Right atrium auricular region (tissue), 2 donors: ENCODE measurements at regions not wholly inside any gene's neighbourhood (a gene's known extent, or its start where the extent isn't known, plus 50 kb on each side); places are given as distances from the start of the nearest gene placed in this dataset.
"Not testable (repeated sequence)": the region's sequence is repeated elsewhere in the genome, so short reads cannot be mapped to it uniquely, and the experiment has no call there.

Experiments
- DNase-seq: peaks from one replicate; pipeline ENCODE4 v3.0.0-alpha.2; 2019; ENCODE audit warnings: low spot score
- H3K27ac ChIP-seq, 2 donors: fragments of 200-600 bp; sonication (generic); 1 replicate in 1 of 2; 2 replicates in 1 of 2; pipeline ENCODE4 v1.5.1; 2016 to 2019
- H3K27me3 ChIP-seq, 2 donors: fragments of 200-600 bp; sonication (generic); one replicate each; pipeline versions ENCODE4 v1.5.1 to v1.6.0; 2017 to 2019
- H3K36me3 ChIP-seq: fragments of 200-600 bp; sonication (generic); one replicate; pipeline ENCODE4 v1.5.1; 2016
- H3K4me1 ChIP-seq, 2 donors: fragments of 200-600 bp; sonication (generic); one replicate each; pipeline versions ENCODE4 v1.5.1 to v1.6.0; 2017 to 2019
- H3K4me3 ChIP-seq, 2 donors: fragments of 200-600 bp; sonication (generic); 1 replicate in 1 of 2; 2 replicates in 1 of 2; pipeline ENCODE4 v1.5.1; 2017 to 2019; ENCODE audit warnings: mild to moderate bottlenecking in 1 of 2, moderate library complexity in 1 of 2
- H3K9me3 ChIP-seq, 2 donors: fragments of 200-600 bp; sonication (generic); one replicate each; pipeline ENCODE4 v1.5.1; 2019
- TF ChIP-seq, protein P1 (sequence below), 2 donors: fragments of 200-600 bp; sonication (generic); IDR thresholded peaks; one replicate each; pipeline ENCODE4 v1.5.1; 2019; ENCODE audit warnings: antibody characterized with exemption in 2 of 2

DNA sequence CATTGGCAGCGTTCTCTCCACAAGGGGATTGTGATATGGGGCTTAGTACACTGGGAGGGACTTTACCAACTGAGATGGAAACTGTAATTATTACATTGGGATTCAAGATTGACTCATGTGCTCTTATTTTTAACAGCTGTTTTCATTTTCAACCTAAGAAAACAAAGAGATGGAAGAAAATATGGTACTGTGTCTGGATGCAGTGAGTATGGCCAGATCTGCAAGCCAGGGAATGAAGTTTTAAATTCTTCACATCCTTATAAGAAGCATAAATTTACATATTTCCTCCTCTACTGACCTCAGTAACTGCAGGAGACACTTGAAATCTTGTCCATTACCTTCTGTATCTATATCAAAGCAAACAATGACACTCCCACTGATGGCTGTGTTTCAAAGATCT is 81.5 kb upstream of the EDEM3 start:
- DNase-seq = no peak
- no peak overlapping the region for H3K4me3 ChIP-seq
- H3K4me1 ChIP-seq = peaks cover 0 to 26% of the 10 kb centered on the region in 2 donors
- peak overlapping the region in 1 of 2 donors; percentile 79 for H3K27ac ChIP-seq
- H3K9me3 ChIP-seq = no peaks in the 10 kb centered on the region
- H3K36me3 ChIP-seq = peaks cover 19% of the 10 kb centered on the region
- TF ChIP-seq, protein P1, sequence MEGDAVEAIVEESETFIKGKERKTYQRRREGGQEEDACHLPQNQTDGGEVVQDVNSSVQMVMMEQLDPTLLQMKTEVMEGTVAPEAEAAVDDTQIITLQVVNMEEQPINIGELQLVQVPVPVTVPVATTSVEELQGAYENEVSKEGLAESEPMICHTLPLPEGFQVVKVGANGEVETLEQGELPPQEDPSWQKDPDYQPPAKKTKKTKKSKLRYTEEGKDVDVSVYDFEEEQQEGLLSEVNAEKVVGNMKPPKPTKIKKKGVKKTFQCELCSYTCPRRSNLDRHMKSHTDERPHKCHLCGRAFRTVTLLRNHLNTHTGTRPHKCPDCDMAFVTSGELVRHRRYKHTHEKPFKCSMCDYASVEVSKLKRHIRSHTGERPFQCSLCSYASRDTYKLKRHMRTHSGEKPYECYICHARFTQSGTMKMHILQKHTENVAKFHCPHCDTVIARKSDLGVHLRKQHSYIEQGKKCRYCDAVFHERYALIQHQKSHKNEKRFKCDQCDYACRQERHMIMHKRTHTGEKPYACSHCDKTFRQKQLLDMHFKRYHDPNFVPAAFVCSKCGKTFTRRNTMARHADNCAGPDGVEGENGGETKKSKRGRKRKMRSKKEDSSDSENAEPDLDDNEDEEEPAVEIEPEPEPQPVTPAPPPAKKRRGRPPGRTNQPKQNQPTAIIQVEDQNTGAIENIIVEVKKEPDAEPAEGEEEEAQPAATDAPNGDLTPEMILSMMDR (IDR thresholded peaks at IDR 0.05) = no peak
- no peaks in the 10 kb centered on the region for H3K27me3 ChIP-seq

DNA sequence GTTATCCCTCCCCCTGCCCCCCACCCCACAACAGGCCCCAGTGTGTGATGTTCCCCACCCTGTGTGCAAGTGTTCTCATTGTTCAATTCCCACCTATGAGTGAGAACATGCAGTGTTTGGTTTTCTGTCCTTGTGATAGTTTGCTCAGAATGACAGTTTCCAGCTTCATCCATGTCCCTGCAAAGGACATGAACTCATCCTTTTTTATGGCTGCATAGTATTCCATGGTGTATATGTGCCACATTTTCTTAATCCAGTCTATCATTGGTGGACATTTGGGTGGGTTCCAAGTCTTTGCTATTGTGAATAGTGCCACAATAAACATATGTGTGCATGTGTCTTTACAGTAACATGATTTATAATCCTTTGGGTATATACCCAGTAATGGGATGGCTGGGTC is 79.3 kb upstream of the EDEM3 start:
- peaks cover 36% of the 10 kb centered on the region for H3K36me3 ChIP-seq
- not testable (repeated sequence) for H3K9me3 ChIP-seq, H3K27ac ChIP-seq, H3K4me3 ChIP-seq, DNase-seq, H3K27me3 ChIP-seq
- peaks cover 0 to 24% of the 10 kb centered on the region in 2 donors for H3K4me1 ChIP-seq

DNA sequence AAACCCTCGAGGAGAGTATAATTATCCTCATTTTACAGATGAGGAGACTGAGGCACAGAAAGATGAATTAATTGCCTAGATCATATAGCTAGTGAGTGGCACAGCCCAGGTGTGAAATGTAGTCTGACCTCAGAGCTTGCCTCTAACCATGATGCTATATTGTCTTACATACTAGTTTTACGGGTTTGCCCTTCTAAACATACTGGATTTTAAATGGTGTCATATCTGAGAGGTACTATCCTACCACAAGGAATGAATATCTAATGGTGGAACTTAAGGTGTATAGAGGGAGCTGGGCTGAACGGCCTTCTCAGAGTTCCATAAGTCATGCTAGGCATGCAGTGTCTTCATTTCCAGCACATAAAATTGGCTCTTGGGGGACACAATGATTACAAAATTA is 77.9 kb upstream of the EDEM3 start:
- Histone ChIP-seq H3K36me3 (peaks cover 36% of the 10 kb centered on the region), H3K4me3 (no peak overlapping the region), H3K9me3 (no peaks in the 10 kb centered on the region), H3K27me3 (no peaks in the 10 kb centered on the region), H3K27ac (peak overlapping the region in 1 of 2 donors; percentile 93), H3K4me1 (peaks cover 0 to 23% of the 10 kb centered on the region in 2 donors)
- TF ChIP-seq, protein P1 (IDR thresholded peaks at IDR 0.05) = no peak
- no peak for DNase-seq

DNA sequence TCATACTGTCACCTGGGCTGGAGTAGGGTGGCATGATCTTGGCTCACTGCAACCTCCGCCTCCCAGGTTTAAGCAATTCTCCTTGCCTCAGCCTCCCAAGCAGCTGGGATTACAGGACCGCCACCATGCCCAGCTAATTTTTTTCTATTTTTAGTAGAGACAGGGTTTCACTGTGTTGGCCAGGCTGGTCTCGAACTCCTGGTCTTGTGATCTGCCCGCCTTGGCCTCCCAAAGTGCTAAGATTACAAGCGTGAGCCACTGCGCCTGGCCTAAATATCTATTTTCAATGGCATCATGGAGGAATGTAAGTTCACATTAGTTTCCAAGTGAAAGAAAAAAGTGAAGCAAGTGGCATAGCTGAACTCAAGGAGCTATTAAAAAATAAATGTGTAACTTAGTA is 74.8 kb upstream of the EDEM3 start:
- H3K27ac ChIP-seq = peak overlapping the region; percentile 32 to 93
- not testable (repeated sequence) for H3K4me3 ChIP-seq, H3K27me3 ChIP-seq, H3K9me3 ChIP-seq, DNase-seq
- peaks cover 0 to 44% of the 10 kb centered on the region in 2 donors for H3K4me1 ChIP-seq
- peaks cover 32% of the 10 kb centered on the region for H3K36me3 ChIP-seq

DNA sequence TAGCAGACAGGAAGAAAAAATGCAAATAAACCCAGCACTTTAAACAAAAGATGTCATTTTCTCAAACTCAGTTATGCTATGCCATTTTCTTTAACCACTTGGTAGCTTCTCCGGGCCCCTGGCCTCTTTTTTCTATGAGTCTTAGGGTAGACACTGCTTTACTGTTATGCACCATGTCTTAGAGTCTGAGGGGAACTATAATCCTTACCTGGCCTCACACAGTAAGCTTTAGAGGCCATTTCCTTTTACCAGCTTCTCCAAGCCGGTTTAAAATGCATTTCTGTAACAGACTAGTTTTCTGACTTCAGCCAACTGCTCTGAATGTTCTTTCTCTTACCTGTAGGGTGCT is 73.7 kb upstream of the EDEM3 start:
- TF ChIP-seq, protein P1 (IDR thresholded peaks at IDR 0.05) = no peak
- H3K27me3 ChIP-seq = no peaks in the 10 kb centered on the region
- H3K36me3 ChIP-seq = peaks cover 40% of the 10 kb centered on the region
- peaks cover 0 to 48% of the 10 kb centered on the region in 2 donors for H3K4me1 ChIP-seq
- no peak overlapping the region for H3K4me3 ChIP-seq
- DNase-seq = no peak
- no peaks in the 10 kb centered on the region for H3K9me3 ChIP-seq
- H3K27ac ChIP-seq = peak overlapping the region; percentile 68 to 93

DNA sequence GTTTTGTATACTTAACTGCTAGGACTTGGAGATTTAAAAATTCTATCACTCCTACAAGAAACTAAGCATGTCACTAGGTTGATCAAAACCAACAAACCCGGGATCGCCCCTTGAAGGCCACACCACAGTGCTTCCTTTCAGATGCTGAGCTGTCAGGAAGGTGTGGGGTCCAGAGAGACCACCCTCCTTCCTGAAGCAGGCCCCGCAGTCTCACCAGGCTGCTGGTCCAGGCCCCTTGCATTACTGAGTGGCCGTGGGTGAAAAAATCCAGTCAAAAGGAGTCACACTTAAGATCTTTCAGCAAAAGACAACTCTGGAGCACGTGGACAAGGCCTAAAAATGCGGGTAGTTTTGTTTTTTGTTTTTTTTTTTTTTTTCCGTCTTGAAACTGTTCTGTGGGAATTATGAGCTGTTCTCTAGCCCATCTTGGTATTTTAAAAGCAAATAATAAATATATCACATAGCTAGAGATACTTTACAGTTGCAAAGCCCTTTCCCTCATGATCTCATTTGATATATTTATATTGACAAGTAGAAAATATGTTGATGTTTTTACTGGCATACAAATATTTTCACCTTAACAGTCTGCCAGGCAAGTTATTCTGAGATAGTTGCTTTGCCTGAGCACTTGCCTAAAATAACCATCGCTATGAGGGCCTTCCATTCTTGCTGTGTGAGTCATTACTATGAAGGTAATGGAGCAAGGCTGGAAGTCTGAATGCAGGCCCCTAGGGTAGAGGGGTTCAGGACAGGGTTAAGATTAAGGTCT is 73.1 kb upstream of the EDEM3 start:
- H3K9me3 ChIP-seq = no peaks in the 10 kb centered on the region
- peaks cover 40% of the 10 kb centered on the region for H3K36me3 ChIP-seq
- H3K4me3 ChIP-seq = no peak overlapping the region
- TF ChIP-seq, protein P1 (IDR thresholded peaks at IDR 0.05) = no peak
- H3K4me1 ChIP-seq = peaks cover 0 to 48% of the 10 kb centered on the region in 2 donors
- DNase-seq = no peak
- H3K27ac ChIP-seq = peak overlapping the region; percentile 68 to 93
- no peaks in the 10 kb centered on the region for H3K27me3 ChIP-seq

DNA sequence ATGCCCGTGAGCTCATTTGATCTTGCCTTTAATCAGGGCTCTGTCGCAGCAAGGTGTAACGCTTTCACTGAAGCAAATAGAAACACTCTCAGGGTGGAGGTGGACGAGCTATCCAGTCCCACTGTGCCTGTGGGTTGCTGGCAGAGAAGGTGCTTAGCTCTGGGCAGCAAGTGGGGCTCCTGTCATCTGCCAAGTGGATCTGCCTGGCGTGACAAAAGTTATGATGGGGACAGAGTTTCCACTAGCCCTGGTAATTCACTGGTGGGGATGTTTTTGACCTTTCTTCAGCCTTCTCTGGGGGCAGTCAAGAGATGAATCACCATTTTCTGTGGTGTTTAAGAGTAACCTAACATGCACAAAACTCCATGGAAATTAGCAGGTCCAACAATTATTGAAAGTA is 71.3 kb upstream of the EDEM3 start:
- H3K4me1 ChIP-seq = peaks cover 0 to 57% of the 10 kb centered on the region in 2 donors
- no peak for DNase-seq
- TF ChIP-seq, protein P1 (IDR thresholded peaks at IDR 0.05) = no peak
- no peaks in the 10 kb centered on the region for H3K9me3 ChIP-seq
- no peak overlapping the region for H3K4me3 ChIP-seq
- H3K27me3 ChIP-seq = no peaks in the 10 kb centered on the region
- H3K27ac ChIP-seq = peak overlapping the region; percentile 68 to 93
- H3K36me3 ChIP-seq = peaks cover 44% of the 10 kb centered on the region
